Naive B cell (primary cell): ENCODE measurements at regions not wholly inside any gene's neighbourhood (a gene's known extent, or its start where the extent isn't known, plus 50 kb on each side); places are given as distances from the start of the nearest gene placed in this dataset.

Experiments used
- ATAC-seq, 2 donors: fragments of 150-1000 bp; cut with Tn5 transposase; 2 replicates each; pipeline ENCODE4 v1.10.0; 2021; ENCODE audit warnings: low read depth in 2 of 2, mild to moderate bottlenecking in 2 of 2, moderate library complexity in 2 of 2
- DNase-seq: peaks from one replicate; pipeline ENCODE4 v3.0.0; 2022
- H3K27ac Mint-ChIP-seq, 6 donors: one replicate each; pipeline ENCODE4 v1.8.0; 2020 to 2022; ENCODE audit warnings: mild to moderate bottlenecking in 6 of 6, mixed read lengths in 6 of 6, moderate library complexity in 5 of 6, inconsistent platforms in 2 of 6
- H3K27me3 Mint-ChIP-seq, 3 donors: one replicate each; pipeline ENCODE4 v1.8.0; 2021 to 2022; ENCODE audit warnings: mixed read lengths in 3 of 3, mild to moderate bottlenecking in 1 of 3
- H3K36me3 Mint-ChIP-seq, 2 donors: one replicate each; pipeline ENCODE4 v1.8.0; 2020 to 2022; ENCODE audit warnings: mixed read lengths in 2 of 2, inconsistent platforms in 1 of 2, mild to moderate bottlenecking in 1 of 2
- H3K4me1 Mint-ChIP-seq, 3 donors: one replicate each; pipeline ENCODE4 v1.8.0; 2020 to 2022; ENCODE audit warnings: mixed read lengths in 3 of 3, inconsistent platforms in 1 of 3, mild to moderate bottlenecking in 1 of 3, moderate library complexity in 1 of 3
- H3K4me3 Mint-ChIP-seq, 8 donors: one replicate each; pipeline ENCODE4 v1.8.0; 2020 to 2022; ENCODE audit warnings: mild to moderate bottlenecking in 8 of 8, mixed read lengths in 8 of 8, moderate library complexity in 8 of 8, inconsistent platforms in 2 of 8
- H3K9me3 Mint-ChIP-seq, 7 donors: one replicate each; pipeline ENCODE4 v1.8.0; 2020 to 2022; ENCODE audit warnings: mixed read lengths in 7 of 7, mild to moderate bottlenecking in 5 of 7, inconsistent platforms in 2 of 7, moderate library complexity in 1 of 7

- Mint-ChIP-seq H3K27ac (no peak overlapping the region), H3K4me3 (no peak overlapping the region), H3K4me1 (no peaks in the 10 kb centered on the region), H3K9me3 (no peaks in the 10 kb centered on the region), H3K27me3 (peaks cover 0 to 6% (median under 1%) of the 10 kb centered on the region in 3 donors), H3K36me3 (no peaks in the 10 kb centered on the region)
- DNase-seq (no peak), ATAC-seq (no peak)
These were observed 105.5 kb upstream of the AKR1E2 start for GRCh38 chr10:4720463-4720862.

- Mint-ChIP-seq H3K9me3 (no peaks in the 10 kb centered on the region), H3K4me1 (no peaks in the 10 kb centered on the region), H3K36me3 (no peaks in the 10 kb centered on the region), H3K4me3 (no peak overlapping the region), H3K27me3 (peaks cover 6 to 9% (median 6%) of the 10 kb centered on the region in 3 donors), H3K27ac (no peak overlapping the region)
- DNase-seq (no peak), ATAC-seq (no peak)
These were observed 106.3 kb upstream of the AKR1E2 start for GRCh38 chr10:4719671-4720070.

- H3K36me3 Mint-ChIP-seq = no peaks in the 10 kb centered on the region
- no peaks in the 10 kb centered on the region for H3K9me3 Mint-ChIP-seq
- no peak overlapping the region for H3K27ac Mint-ChIP-seq
- ATAC-seq (no peak), DNase-seq (no peak)
- H3K27me3 Mint-ChIP-seq = peaks cover 6 to 9% (median 9%) of the 10 kb centered on the region in 3 donors
- H3K4me3 Mint-ChIP-seq = no peak overlapping the region
- H3K4me1 Mint-ChIP-seq = no peaks in the 10 kb centered on the region
These were observed 107.0 kb upstream of the AKR1E2 start for GRCh38 chr10:4719036-4719435.

GRCh38 chr10:4718544-4718943, 107.5 kb upstream of the AKR1E2 start:
- H3K4me1 Mint-ChIP-seq = no peaks in the 10 kb centered on the region
- H3K4me3 Mint-ChIP-seq = no peak overlapping the region
- H3K27me3 Mint-ChIP-seq = peaks cover 6 to 9% (median 9%) of the 10 kb centered on the region in 3 donors
- no peaks in the 10 kb centered on the region for H3K36me3 Mint-ChIP-seq
- peak overlapping the region in 1 of 6 donors; percentile 36 for H3K27ac Mint-ChIP-seq
- DNase-seq (no peak), ATAC-seq (no peak)
- H3K9me3 Mint-ChIP-seq = no peaks in the 10 kb centered on the region

- Mint-ChIP-seq H3K4me3 (no peak overlapping the region), H3K36me3 (no peaks in the 10 kb centered on the region), H3K27ac (no peak overlapping the region), H3K9me3 (no peaks in the 10 kb centered on the region), H3K27me3 (peaks cover 6 to 9% (median 9%) of the 10 kb centered on the region in 3 donors), H3K4me1 (no peaks in the 10 kb centered on the region)
- ATAC-seq (no peak), DNase-seq (no peak)
These were observed 108.3 kb upstream of the AKR1E2 start for GRCh38 chr10:4717670-4718069.

- ATAC-seq = no peak
- no peaks in the 10 kb centered on the region for H3K9me3 Mint-ChIP-seq
- H3K36me3 Mint-ChIP-seq = no peaks in the 10 kb centered on the region
- H3K27me3 Mint-ChIP-seq = peaks cover 0 to 19% (median 9%) of the 10 kb centered on the region in 3 donors
- DNase-seq = no peak
- H3K4me1 Mint-ChIP-seq = no peaks in the 10 kb centered on the region
- H3K27ac Mint-ChIP-seq = no peak overlapping the region
- H3K4me3 Mint-ChIP-seq = no peak overlapping the region
These were observed 115.1 kb upstream of the AKR1E2 start for GRCh38 chr10:4710858-4711257.

- Mint-ChIP-seq H3K36me3 (no peaks in the 10 kb centered on the region), H3K9me3 (no peaks in the 10 kb centered on the region), H3K27ac (no peak overlapping the region), H3K27me3 (peaks cover 0 to 10% (median 0%) of the 10 kb centered on the region in 3 donors), H3K4me3 (peak overlapping the region in 1 of 8 donors; percentile 42), H3K4me1 (peaks cover 4 to 9% (median 7%) of the 10 kb centered on the region in 3 donors)
- DNase-seq (no peak), ATAC-seq (no peak)
These were observed 117.8 kb upstream of the AKR1E2 start for GRCh38 chr10:4708123-4708759.

- no peaks in the 10 kb centered on the region for H3K9me3 Mint-ChIP-seq
- H3K27ac Mint-ChIP-seq = no peak overlapping the region
- H3K36me3 Mint-ChIP-seq = no peaks in the 10 kb centered on the region
- no peak for ATAC-seq
- H3K4me1 Mint-ChIP-seq = peaks cover 4 to 9% (median 7%) of the 10 kb centered on the region in 3 donors
- H3K4me3 Mint-ChIP-seq = no peak overlapping the region
- DNase-seq = no peak
- peaks cover 0 to 10% (median 0%) of the 10 kb centered on the region in 3 donors for H3K27me3 Mint-ChIP-seq
These were observed 118.8 kb upstream of the AKR1E2 start for GRCh38 chr10:4707221-4707620.

GRCh38 chr10:4704034-4704545, 121.9 kb upstream of the AKR1E2 start:
- Mint-ChIP-seq H3K4me3 (no peak overlapping the region), H3K27me3 (peaks cover 0 to 10% (median 0%) of the 10 kb centered on the region in 3 donors)
- peak in 1 of 2 donors; percentile 41 for ATAC-seq

GRCh38 chr10:4701016-4701415, 125.0 kb upstream of the AKR1E2 start:
- H3K4me1 Mint-ChIP-seq = peaks cover 4 to 9% (median 7%) of the 10 kb centered on the region in 3 donors
- no peaks in the 10 kb centered on the region for H3K27me3 Mint-ChIP-seq
- no peak for DNase-seq
- no peaks in the 10 kb centered on the region for H3K9me3 Mint-ChIP-seq
- no peak overlapping the region for H3K27ac Mint-ChIP-seq
- no peak overlapping the region for H3K4me3 Mint-ChIP-seq
- no peaks in the 10 kb centered on the region for H3K36me3 Mint-ChIP-seq
- ATAC-seq = no peak

More at GRCh38 chr10:4704034-4704545, 121.9 kb upstream of the AKR1E2 start:
- H3K4me1 Mint-ChIP-seq = peaks cover 4 to 9% (median 7%) of the 10 kb centered on the region in 3 donors
- no peaks in the 10 kb centered on the region for H3K9me3 Mint-ChIP-seq
- peak overlapping the region in 3 of 6 donors; percentile 4 to 36 (median 25) for H3K27ac Mint-ChIP-seq
- no peaks in the 10 kb centered on the region for H3K36me3 Mint-ChIP-seq
- no peak for DNase-seq

GRCh38 chr10:4699950-4700730, 125.9 kb upstream of the AKR1E2 start:
- H3K27ac Mint-ChIP-seq = no peak overlapping the region
- no peak for DNase-seq
- no peaks in the 10 kb centered on the region for H3K27me3 Mint-ChIP-seq
- H3K4me1 Mint-ChIP-seq = peaks cover 4 to 9% (median 7%) of the 10 kb centered on the region in 3 donors
- no peaks in the 10 kb centered on the region for H3K9me3 Mint-ChIP-seq
- no peak for ATAC-seq
- no peaks in the 10 kb centered on the region for H3K36me3 Mint-ChIP-seq
- H3K4me3 Mint-ChIP-seq = no peak overlapping the region

GRCh38 chr10:4698075-4698474, 127.9 kb upstream of the AKR1E2 start:
- ATAC-seq (no peak), DNase-seq (no peak)
- Mint-ChIP-seq H3K27me3 (no peaks in the 10 kb centered on the region), H3K4me1 (no peaks in the 10 kb centered on the region), H3K4me3 (no peak overlapping the region), H3K27ac (no peak overlapping the region), H3K36me3 (no peaks in the 10 kb centered on the region), H3K9me3 (no peaks in the 10 kb centered on the region)

GRCh38 chr10:4696186-4696585, 129.8 kb upstream of the AKR1E2 start:
- no peak for ATAC-seq
- Mint-ChIP-seq H3K9me3 (peaks cover 0 to 6% (median 0%) of the 10 kb centered on the region in 7 donors), H3K4me1 (no peaks in the 10 kb centered on the region), H3K27ac (no peak overlapping the region), H3K4me3 (no peak overlapping the region), H3K27me3 (no peaks in the 10 kb centered on the region), H3K36me3 (no peaks in the 10 kb centered on the region)
- no peak for DNase-seq

- H3K4me3 Mint-ChIP-seq = no peak overlapping the region
- DNase-seq (no peak), ATAC-seq (no peak)
- H3K27me3 Mint-ChIP-seq = no peaks in the 10 kb centered on the region
- H3K36me3 Mint-ChIP-seq = no peaks in the 10 kb centered on the region
- peaks cover 0 to 6% (median 0%) of the 10 kb centered on the region in 7 donors for H3K9me3 Mint-ChIP-seq
- no peaks in the 10 kb centered on the region for H3K4me1 Mint-ChIP-seq
- no peak overlapping the region for H3K27ac Mint-ChIP-seq
These were observed 132.0 kb upstream of the AKR1E2 start for GRCh38 chr10:4693967-4694366.
